ENCODE measurements at regions not wholly inside any gene's neighbourhood (a gene's known extent, or its start where the extent isn't known, plus 50 kb on each side); places are given as distances from the start of the nearest gene placed in this dataset.
"Not testable (repeated sequence)": the region's sequence is repeated elsewhere in the genome, so short reads cannot be mapped to it uniquely, and the experiment has no call there.

- TF ChIP-seq ZFX (IDR thresholded peaks at IDR 0.05; ENCODE audit: borderline replicate concordance) (no peak), CTCF (IDR thresholded peaks at IDR 0.05) (peak; percentile 55)
- no peak overlapping the region for H3K27ac ChIP-seq
Measured at GRCh38 chr5:99169309-99169708, 240.5 kb upstream of the CHD1 start.

GRCh38 chr5:99161538-99161937 lies 232.7 kb upstream of the CHD1 start:
- H3K27ac ChIP-seq, result not testable (repeated sequence)

GRCh38 chr5:99156688-99157087 lies 227.9 kb upstream of the CHD1 start:
- no peak for TF ChIP-seq CTCF (IDR thresholded peaks at IDR 0.05)
- TF ChIP-seq ZFX (IDR thresholded peaks at IDR 0.05; ENCODE audit: borderline replicate concordance), result no peak
- H3K27ac ChIP-seq, result no peak overlapping the region

GRCh38 chr5:99143283-99143795 lies 214.5 kb upstream of the CHD1 start:
- H3K27ac ChIP-seq, result not testable (repeated sequence)

GRCh38 chr5:99141534-99142128 lies 212.8 kb upstream of the CHD1 start:
- no peak for TF ChIP-seq ZFX (IDR thresholded peaks at IDR 0.05; ENCODE audit: borderline replicate concordance)
- TF ChIP-seq CTCF (IDR thresholded peaks at IDR 0.05), result no peak
- H3K27ac ChIP-seq, result no peak overlapping the region

- H3K27ac ChIP-seq, result no peak overlapping the region
- TF ChIP-seq ZFX (IDR thresholded peaks at IDR 0.05; ENCODE audit: borderline replicate concordance) (no peak), CTCF (IDR thresholded peaks at IDR 0.05) (no peak)
Measured at GRCh38 chr5:99138911-99139310, 210.1 kb upstream of the CHD1 start.

- no peak for TF ChIP-seq CTCF (IDR thresholded peaks at IDR 0.05)
- TF ChIP-seq ZFX (IDR thresholded peaks at IDR 0.05; ENCODE audit: borderline replicate concordance), result no peak
Measured at GRCh38 chr5:99133921-99134320, 205.1 kb upstream of the CHD1 start.

GRCh38 chr5:99129768-99130501 lies 201.1 kb upstream of the CHD1 start:
- no peak for TF ChIP-seq ZFX (IDR thresholded peaks at IDR 0.05; ENCODE audit: borderline replicate concordance)
- no peak for TF ChIP-seq CTCF (IDR thresholded peaks at IDR 0.05)

More at GRCh38 chr5:99133921-99134320, 205.1 kb upstream of the CHD1 start:
- no peak overlapping the region for H3K27ac ChIP-seq

More at GRCh38 chr5:99129768-99130501, 201.1 kb upstream of the CHD1 start:
- no peak overlapping the region for H3K27ac ChIP-seq
